HG02588 (cell line): ENCODE measurements at regions not wholly inside any gene's neighbourhood (a gene's known extent, or its start where the extent isn't known, plus 50 kb on each side); places are given as distances from the start of the nearest gene placed in this dataset.

ENCODE experiments used
- ATAC-seq: cut with Tn5 transposase; IDR thresholded peaks from one replicate; pipeline ENCODE4 v1.9.1; 2021; ENCODE audit warnings: mild to moderate bottlenecking, moderate library complexity; ENCODE audit not compliant: unreplicated experiment

DNA sequence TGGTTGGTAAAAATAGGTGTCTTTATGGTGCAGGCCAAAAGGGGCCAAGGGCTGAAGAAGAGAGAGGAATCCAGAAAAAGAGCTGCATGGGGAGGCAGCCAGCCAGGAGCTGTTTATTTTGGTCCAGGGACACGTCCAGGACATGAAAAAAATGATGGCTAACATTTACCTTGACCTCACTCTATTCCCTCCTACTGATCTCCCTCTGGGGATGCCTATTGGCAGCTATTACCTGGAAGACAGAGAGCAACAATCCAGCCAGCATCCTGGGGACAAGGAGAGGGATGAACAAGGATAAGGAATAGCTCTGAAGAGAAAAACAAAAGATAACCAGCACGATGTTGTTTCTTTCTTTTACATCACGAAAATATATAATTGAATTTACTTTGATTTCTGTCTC, 1599.6 kb downstream of the SLITRK5 start:
- ATAC-seq, result no peak

DNA sequence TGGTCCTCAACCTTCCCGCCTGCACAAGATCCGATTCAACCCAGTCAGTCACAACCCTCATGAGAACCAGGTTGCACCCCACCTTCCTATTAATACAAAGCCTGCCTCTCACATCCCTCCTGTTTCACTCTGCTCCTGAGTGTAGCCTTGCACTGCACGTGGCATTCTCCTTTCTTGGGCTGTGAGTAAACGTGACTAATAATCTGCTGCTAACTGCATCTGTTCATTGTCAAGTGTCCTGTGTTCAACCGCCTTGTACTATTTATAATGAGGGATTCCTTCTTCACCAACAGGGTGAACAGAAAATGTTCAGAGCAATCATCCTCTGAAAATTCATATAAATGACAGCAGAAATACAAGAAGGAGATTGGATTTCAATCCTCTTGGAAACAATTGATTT, 1608.2 kb downstream of the SLITRK5 start:
- no peak for ATAC-seq

DNA sequence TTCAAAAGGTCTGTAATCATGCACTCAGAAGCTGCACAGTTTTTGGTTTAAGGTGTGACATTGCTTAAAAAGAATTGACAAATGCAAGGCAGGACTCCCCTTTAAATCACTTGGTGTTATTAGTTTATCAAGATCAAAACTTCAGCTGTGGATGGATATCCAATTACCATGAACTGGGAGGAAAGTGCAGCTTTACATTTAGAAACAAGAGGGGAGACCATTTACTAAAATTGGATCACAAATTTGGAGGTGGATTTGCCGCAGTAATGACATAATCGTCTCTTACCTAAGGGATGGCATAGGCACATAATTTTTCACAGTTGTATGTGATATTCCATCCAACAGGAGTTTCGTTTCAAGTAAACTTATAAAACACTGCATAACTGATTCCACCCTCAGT, 1610.2 kb downstream of the SLITRK5 start:
- no peak for ATAC-seq

DNA sequence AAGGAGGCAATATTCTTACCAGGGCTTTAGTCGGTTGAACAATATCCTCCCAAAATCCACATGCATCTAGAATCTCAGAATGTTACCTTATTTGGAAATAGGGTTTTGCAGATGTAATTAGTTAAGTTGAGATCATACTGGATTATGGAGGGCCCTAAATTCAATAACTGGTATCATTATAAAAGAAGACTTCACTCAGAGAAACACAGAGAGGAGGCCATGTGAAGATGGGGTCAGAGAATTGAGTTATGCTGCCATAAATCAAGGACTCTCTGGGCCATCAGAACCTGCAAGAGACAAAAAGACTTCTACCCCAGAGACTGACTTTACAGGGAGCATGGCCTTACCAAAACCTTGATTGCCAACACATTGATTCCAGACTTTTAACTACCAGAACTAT, 1611.1 kb downstream of the SLITRK5 start:
- ATAC-seq, result no peak

DNA sequence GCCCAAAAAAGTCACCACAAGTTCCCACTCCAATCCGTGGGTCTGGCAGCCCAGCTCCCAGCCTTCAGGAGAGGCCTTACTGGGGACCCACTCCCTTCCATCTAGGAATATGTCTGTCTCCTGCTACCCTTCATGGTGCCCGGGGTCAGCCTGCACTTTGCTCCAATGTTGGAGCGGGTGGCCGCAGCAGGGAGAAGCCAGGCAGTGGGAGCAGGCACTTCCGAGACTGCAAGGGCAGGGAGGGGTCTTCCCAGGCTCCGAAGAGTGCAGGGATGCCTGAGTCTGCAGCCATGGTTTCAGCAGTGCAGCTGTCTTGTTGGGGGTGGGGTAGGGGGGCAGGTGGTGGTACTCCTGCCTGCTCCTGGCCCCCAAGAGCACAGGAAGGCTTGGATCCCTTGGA, 1616.2 kb downstream of the SLITRK5 start:
- ATAC-seq, result no peak

DNA sequence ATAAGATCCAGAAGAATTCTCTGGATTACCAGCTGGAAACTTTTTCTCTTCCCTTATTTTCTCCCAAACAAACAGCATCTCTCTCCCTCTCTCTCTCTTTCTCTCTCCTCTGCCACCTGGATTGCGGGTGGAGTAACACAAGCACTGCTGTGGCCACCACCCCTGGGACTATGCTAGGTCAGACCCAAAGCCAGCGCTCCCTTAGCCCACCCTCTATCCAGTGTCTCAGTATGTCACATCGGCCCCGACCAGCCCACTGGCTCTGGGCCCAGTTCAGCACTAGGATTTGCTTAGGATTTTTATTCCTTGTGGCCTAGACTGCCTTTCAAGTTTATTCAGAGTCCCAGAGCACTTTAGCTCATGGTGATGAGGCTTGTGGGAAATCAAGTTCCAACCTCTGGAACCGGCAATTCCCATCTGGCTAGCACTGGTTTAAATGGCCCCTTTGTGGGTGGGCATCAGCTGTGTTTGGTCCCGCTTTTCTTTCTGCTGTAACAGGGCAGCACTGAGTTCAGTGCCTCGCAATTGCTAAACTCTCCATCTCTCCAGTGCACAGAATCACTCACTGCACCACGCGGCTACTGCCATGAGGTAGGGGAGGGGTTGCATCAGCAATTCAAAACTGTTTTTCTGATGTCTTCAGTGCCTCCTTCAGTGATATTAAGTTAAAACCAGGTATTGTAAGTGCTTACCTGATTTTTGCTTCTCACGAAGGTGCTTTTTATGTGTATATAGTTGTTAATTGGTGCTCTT, 1623.1 kb downstream of the SLITRK5 start:
- no peak for ATAC-seq

DNA sequence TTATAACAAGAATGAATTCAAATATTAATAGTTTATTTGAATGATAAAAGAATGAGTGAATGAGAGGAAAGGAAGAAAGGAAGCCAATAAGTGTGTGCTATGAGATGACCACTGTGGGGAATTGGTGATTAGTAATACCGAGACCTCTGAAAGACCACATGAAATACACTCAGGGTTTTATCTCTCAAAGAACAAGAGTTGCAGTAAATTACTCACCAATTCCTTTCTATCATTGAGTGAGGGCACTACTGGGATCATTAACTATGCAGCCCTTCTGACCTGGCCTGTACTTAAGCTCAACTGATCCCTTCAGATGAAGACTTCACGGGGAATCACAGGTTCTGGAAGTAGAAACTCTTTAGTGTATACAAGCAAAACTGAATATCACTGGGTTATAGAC, 1636.1 kb downstream of the SLITRK5 start:
- peak; percentile 60 for ATAC-seq

DNA sequence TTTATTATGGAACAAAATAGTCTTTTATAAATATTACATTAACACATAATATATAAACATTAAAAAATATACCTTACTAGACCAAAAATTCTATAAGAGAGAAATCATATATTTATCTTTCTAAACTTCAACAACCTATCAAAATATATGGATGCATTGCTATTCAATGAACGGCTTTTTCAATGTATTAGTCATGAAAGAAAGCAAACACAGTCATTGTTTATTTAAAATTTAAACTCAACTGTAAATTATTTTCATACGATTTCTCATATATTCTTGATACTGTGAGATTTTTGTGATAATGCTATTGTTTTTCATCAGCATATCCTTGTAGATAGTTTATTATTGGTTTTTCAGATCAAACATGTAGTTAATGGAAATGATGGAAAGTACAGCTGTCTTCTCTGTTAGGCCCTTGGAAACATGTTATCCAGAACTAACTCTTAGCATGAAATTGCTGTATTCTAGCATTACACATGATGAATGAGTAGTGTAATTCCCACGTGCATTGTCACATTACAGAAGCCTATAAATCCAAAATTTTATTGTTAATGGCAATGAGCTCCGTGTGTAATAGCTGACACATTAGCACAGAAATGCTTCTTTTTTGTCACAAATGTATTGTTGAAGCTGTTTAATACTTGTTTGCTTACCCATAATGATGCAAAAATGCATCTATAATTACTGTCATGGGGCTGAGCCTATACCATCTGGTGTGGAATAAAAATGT, 1639.9 kb downstream of the SLITRK5 start:
- no peak for ATAC-seq

DNA sequence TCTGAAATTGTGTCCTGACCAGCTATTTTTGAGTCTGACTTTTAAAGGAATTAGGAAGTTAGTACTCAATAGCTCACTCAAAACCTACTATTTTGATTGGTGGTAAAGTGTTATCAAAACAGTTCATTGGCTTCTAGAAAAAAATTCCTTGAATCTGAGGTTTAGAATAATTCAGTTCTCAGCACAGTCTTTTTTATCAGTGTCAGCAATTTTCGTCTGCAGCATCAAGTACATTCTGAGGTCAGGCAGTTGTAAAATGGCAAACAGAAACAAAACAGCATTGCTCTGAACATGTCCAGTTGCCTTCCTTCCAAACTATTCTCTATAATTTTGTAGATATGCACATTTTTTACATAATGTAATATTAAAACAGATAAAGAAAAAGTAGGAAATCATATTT, 1644.1 kb downstream of the SLITRK5 start:
- no peak for ATAC-seq

DNA sequence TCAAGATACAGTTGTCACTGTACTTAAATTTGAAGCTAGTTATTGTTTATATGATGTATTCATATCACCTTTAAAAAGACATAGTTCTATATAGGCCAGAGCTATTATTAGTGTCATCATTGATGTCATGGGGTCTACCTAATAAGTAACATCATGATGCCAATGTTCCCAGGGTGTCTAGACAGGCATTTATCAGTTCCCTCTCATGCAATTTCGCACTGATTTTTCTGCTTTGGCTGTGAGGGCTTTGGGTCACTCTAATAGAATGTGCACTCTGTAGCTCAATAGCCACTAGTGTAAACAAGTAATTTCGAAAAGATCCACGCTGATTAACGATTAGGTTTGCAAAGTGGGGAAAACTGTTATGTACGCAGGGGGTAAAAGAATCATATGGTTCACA, 1651.3 kb downstream of the SLITRK5 start:
- no peak for ATAC-seq

DNA sequence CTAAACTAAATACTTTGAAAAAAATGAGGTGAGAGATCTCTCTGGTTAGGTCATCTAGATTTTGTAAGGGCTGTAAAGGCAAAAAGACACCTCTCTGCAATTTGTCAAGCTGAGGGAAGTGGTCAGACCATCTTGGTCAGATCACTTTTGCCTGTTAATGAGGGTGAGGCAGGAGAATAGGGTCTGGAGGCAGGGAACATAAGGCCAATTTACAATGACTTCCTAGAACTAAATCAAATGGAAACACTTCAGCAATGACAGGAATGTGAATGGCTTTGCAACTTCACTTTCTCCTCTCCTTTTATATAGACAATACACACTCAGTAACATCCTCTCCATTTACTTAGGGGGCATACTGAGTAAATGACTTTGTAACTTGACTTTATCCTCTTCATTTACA, 1653.4 kb downstream of the SLITRK5 start:
- ATAC-seq, result no peak

DNA sequence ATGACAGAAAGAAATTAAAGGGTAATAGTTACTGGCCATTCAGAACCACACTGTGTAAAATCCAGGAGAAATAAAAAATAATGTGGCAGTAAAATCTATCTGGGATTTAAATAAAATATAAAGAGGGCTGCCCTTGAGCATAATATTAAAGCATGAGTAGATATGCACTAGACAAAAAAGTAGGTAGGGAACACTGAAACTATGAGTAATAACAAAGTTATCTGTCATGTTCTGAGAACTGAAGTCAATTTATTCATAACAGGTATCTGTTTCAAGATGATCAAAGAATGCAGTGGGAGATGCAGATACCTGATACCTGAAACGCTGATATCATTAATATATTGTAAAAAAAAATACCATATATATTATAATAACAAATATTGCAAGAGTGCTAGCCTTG, 1672.0 kb downstream of the SLITRK5 start:
- no peak for ATAC-seq

DNA sequence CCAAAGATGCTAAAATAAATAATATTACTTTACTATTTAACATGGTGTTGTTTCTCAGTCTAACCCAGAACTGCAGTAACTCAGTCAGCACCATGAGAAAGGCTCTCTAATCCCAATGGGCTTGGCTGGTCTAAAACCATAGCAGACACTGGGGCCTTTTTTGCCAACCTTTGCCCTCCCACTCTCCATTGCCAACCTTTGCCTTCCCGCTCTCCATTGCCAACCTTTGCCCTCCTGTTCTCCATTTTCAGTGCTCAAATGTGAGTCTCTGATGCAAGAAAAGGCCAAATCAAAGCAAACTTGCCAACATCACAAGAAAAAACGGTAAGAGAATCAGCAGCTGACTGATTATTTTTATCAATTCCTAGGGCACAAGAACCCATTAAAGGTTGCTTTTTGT, 1681.2 kb downstream of the SLITRK5 start:
- no peak for ATAC-seq

DNA sequence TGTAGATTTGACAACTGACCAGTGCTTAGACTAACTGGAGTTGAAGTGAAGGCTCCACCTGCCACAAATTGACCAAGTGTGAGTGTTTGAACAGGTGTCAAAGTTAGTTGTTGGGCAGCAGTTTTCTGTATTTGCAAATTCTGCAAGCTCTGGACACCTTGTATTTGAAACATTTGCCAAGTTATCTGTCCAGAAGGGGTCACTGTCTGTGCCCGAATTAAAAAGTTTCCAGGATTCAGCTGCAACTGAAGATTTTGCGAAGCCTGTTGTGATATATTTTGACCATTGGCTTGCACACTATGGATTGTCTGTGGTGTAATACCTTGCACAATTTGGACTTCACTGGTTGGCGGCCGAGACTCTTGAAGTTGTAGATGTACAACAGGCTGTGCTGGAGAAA, 1690.7 kb downstream of the SLITRK5 start:
- ATAC-seq, result no peak

DNA sequence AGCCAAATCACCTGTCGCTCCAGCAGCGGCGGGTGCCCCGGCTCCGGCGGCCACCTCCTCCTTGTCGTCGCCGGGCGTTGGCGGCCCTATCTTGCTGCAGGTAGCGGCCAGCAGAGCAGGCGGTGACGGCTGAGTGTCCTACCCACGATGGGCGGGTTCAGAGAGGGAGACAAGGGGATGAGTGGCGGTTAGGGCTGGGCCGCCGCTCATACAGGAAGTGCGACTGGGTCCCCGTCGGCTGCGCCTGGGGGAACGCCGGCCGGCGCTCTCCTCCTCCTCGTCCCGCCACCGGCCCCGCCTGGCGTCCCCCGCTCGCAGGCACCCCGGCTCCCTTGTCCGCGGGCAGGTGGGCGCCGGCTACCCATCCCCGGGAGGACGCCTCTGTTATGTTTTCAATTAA, 1692.0 kb downstream of the SLITRK5 start:
- no peak for ATAC-seq

DNA sequence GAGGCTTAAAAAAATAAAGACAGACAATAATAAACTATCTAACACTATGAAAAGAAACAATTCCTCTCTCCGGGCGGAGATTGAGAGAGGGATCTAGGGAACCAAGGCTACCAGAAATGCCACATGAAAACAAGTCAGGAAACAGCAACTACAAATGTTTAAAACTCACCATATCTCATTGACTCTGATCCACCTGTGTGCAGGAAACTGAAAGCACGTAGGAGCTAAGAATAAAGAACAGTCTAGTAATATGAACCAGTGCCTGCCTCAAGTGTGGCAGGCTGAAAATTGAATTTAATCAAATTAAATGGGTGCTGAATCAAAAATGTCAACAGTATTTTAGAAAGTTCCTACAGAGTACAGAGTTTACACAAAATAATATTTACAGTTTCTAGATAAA, 1701.0 kb downstream of the SLITRK5 start:
- ATAC-seq, result no peak

DNA sequence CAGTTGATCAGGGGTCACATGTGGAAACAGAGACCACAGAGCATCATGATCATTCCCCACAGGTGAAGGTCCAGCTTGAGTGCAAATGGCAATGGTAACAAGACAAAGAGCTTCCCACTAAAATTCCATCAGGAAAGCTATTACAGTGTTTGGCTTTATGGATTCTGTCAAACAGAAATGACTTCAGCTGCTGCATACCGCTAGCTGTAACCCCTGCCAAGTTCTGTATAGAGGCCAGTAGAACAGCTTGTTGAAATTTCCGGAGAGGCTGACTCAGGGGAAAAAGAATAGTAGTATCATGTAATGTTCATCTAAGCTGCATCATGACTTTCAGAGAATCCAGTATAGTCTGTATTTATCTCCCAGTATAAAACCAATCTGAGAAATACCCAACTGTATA, 1704.7 kb downstream of the SLITRK5 start:
- ATAC-seq, result no peak

DNA sequence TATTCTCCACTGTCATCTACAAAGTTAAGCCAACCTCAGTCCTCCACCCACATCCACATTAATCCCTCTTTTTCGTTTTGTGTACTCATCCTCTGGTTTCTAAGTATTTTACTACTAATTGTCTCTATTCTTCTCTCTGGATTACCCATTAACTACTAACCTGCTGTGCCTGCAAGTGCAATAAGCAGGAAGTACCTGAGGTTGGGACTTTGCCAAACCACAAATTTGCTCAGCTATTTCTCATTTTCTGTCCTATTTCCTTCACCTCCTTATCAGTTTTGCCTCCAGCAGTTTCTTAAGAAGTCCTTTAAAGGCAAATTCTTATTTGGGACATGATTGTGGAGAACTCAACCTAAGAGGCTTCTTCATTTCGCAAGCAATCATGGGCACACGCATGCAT, 1708.9 kb downstream of the SLITRK5 start:
- ATAC-seq, result no peak

DNA sequence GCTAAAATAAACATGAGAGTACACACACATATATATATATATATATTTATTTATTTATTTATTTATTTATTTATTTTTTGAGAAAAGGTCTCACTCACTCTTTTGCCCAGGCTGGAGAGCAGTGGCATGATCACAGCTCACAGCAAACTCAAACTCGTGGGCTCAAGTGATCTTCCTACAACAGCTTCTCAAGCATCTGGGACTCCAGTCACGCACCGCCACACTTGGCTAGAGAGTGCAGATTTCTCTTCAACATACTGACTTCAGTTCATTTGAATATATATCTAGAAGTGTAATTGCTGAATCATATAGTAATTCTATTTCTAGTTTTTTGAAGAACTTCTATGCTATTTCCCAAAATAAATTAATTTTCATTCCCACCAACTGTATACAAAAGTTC, 1711.8 kb downstream of the SLITRK5 start:
- ATAC-seq, result no peak

DNA sequence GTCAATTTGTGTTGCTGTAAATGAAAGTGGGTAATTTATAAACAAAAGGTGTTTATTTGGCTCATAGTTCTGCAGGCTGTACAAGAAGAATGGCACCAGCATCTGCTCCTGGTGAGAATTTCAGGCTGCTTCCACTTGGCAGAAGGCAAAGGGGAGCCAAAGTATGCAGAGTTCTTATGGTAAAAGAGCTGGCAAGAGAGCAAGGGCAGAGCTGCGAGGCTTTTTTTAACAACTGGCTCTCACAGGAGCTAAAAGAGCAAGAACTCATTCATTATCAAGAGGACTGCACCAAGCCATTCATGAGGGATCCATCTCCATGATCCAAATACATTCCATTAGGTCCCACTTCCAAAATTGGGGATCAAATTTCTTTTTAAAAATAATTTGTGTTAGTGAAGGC, 1712.7 kb downstream of the SLITRK5 start:
- ATAC-seq, result no peak

DNA sequence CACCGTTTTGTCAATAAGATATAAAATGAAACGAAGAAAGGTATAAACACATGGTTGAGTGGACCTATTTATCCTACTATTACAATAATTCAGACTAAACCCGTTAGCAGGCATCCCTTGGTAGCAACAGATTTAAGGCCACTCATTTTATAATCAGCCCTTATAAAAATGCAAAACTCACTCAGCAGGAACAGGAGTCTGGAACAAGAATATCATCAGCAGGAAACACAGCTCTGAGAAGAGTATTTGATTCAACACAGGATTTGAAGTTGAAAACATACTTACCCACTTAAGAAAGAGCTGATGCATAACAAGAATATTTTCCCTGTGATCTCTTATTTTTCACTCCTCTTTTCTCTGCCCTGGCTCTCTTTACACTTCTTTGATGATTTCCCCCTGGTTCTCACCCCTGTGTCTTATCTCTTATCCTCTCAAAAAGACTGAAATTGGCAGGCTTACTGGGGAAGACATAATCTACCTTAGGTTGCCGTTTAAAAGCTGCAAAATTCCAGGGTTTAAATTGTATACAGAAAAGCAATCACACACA, 1722.7 kb downstream of the SLITRK5 start:
- ATAC-seq, result no peak

DNA sequence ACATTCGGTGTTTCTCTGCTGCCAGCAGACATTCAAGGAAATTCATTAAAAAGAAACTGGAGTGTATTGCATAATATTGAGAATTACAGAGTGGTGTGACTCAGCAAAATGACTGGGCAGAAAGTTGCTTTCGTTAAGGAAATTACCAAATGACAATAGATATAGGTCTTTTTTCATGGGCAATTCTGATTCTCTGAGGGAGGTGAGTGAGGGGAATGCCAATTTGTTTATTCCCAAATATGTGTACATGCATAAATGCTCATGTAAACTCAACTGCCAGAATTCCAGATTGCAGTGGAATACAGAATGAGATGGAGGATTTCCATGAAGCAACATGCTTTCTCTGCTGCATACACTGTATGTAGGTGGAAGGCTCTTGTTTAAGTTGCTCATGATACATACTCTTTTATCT, 1730.1 kb downstream of the SLITRK5 start:
- ATAC-seq, result no peak
